NCI-H1694 treated with DMSO at 0.1 percent for 48 hours (cell line): ENCODE measurements at regions not wholly inside any gene's neighbourhood (a gene's known extent, or its start where the extent isn't known, plus 50 kb on each side); places are given as distances from the start of the nearest gene placed in this dataset.

Experiments
- DNase-seq: peaks from one replicate; lab custom pipeline; 2025; lab: John Stamatoyannopoulos, UW

- no peak for DNase-seq
These were observed 238.5 kb upstream of the CSF3R start for GRCh38 chr1:36721261-36721660.

GRCh38 chr1:36717431-36717830 is 234.7 kb upstream of the CSF3R start:
- no peak for DNase-seq

GRCh38 chr1:36715797-36716196 is 233.1 kb upstream of the CSF3R start:
- DNase-seq = no peak

GRCh38 chr1:36714301-36714700 is 231.6 kb upstream of the CSF3R start:
- DNase-seq = no peak

GRCh38 chr1:36711480-36711879 is 228.8 kb upstream of the CSF3R start:
- no peak for DNase-seq

GRCh38 chr1:36710951-36711350 is 228.2 kb upstream of the CSF3R start:
- no peak for DNase-seq

GRCh38 chr1:36709869-36710481 is 227.3 kb upstream of the CSF3R start:
- peak; percentile 40 for DNase-seq

GRCh38 chr1:36708587-36708986 is 225.9 kb upstream of the CSF3R start:
- no peak for DNase-seq

- DNase-seq = no peak
These were observed 224.5 kb upstream of the CSF3R start for GRCh38 chr1:36707221-36707620.

GRCh38 chr1:36706416-36706815 is 223.7 kb upstream of the CSF3R start:
- peak; percentile 33 for DNase-seq

GRCh38 chr1:36705629-36706028 is 222.9 kb upstream of the CSF3R start:
- peak; percentile 71 for DNase-seq

- DNase-seq = peak; percentile 71
These were observed 221.0 kb upstream of the CSF3R start for GRCh38 chr1:36703526-36704208.

GRCh38 chr1:36702963-36703362 is 220.2 kb upstream of the CSF3R start:
- DNase-seq = no peak

GRCh38 chr1:36699113-36699911 is 216.6 kb upstream of the CSF3R start:
- no peak for DNase-seq

- DNase-seq = no peak
These were observed 215.3 kb upstream of the CSF3R start for GRCh38 chr1:36697836-36698605.

- peak; percentile 81 for DNase-seq
These were observed 213.7 kb upstream of the CSF3R start for GRCh38 chr1:36696261-36696940.

- no peak for DNase-seq
These were observed 210.9 kb upstream of the CSF3R start for GRCh38 chr1:36693603-36694002.

GRCh38 chr1:36693161-36693525 is 210.4 kb upstream of the CSF3R start:
- DNase-seq = no peak

GRCh38 chr1:36692465-36693160 is 209.9 kb upstream of the CSF3R start:
- DNase-seq = no peak

GRCh38 chr1:36691374-36691773 is 208.7 kb upstream of the CSF3R start:
- DNase-seq = no peak

GRCh38 chr1:36689992-36690391 is 207.3 kb upstream of the CSF3R start:
- DNase-seq = peak; percentile 79
